ENCODE measurements at regions not wholly inside any gene's neighbourhood (a gene's known extent, or its start where the extent isn't known, plus 50 kb on each side); places are given as distances from the start of the nearest gene placed in this dataset.

- TF ChIP-seq, protein P1, sequence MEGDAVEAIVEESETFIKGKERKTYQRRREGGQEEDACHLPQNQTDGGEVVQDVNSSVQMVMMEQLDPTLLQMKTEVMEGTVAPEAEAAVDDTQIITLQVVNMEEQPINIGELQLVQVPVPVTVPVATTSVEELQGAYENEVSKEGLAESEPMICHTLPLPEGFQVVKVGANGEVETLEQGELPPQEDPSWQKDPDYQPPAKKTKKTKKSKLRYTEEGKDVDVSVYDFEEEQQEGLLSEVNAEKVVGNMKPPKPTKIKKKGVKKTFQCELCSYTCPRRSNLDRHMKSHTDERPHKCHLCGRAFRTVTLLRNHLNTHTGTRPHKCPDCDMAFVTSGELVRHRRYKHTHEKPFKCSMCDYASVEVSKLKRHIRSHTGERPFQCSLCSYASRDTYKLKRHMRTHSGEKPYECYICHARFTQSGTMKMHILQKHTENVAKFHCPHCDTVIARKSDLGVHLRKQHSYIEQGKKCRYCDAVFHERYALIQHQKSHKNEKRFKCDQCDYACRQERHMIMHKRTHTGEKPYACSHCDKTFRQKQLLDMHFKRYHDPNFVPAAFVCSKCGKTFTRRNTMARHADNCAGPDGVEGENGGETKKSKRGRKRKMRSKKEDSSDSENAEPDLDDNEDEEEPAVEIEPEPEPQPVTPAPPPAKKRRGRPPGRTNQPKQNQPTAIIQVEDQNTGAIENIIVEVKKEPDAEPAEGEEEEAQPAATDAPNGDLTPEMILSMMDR (IDR thresholded peaks at IDR 0.05; ENCODE audit: borderline replicate concordance, control extremely low read depth, extremely low read depth, insufficient read depth, missing control alignments), result no peak
- in situ Hi-C loops (cut with MboI; ENCODE audit: low sequenced_read_pairs, unreplicated experiment), result no loop called here
Measured at GRCh38 chr12:61422786-61423185, 837.4 kb upstream of the USP15 start.

GRCh38 chr12:61452076-61452475 lies 808.1 kb upstream of the USP15 start:
- in situ Hi-C loops (cut with MboI; ENCODE audit: low sequenced_read_pairs, unreplicated experiment), result no loop called here
- TF ChIP-seq, protein P1 (IDR thresholded peaks at IDR 0.05; ENCODE audit: borderline replicate concordance, control extremely low read depth, extremely low read depth, insufficient read depth, missing control alignments), result no peak
- no peak for DNase-seq (ENCODE audit: low spot score)

More at GRCh38 chr12:61422786-61423185, 837.4 kb upstream of the USP15 start:
- DNase-seq (ENCODE audit: low spot score), result no peak

- DNase-seq (ENCODE audit: low spot score), result no peak
- in situ Hi-C loops (cut with MboI; ENCODE audit: low sequenced_read_pairs, unreplicated experiment), result no loop called here
- TF ChIP-seq, protein P1 (IDR thresholded peaks at IDR 0.05; ENCODE audit: borderline replicate concordance, control extremely low read depth, extremely low read depth, insufficient read depth, missing control alignments), result no peak
Measured at GRCh38 chr12:61487728-61488127, 772.5 kb upstream of the USP15 start.

DNA sequence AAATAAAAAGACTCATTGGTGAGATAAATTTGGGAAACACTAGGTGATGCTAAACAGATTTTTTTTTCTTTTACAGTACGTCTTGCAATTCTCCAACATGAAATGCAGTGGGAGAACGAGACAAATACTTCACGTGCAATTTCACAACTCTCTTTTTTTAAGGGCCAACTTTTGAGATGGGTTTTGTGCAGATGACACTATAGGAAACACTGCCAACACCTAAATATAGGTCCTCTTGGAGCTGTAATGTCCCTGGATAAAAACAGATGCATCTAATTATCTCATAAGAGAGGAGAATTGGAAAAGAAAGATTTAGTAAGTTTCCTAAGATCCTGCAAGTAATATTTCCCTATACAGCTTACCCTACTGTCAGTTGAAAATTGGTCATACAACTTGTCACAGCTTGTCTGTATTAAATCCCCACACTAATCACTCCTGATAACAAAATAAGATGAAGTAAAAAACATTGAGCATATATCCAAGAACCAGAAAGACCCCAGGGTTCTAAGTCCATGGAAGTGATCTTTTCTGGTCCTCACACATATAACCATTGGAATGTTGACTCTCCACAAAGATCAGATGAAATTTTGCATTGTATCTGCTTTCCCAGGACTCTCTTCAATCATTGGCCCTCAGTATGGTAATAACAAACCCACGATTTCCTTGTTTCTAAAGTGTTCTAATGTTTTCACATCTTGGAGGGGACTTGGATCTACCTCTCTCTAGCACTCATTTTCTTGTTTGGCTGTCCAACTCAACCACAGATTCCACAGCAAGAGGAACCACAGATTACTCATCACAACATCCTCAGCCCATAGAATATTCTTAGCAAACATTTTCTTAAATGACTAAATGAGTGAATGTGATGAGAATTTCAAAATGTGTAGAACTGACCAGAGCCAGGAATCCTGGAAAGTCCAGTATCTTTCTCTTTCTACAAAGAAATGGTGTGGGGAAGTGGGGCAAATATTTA lies 769.4 kb upstream of the USP15 start:
- in situ Hi-C loops (cut with MboI; ENCODE audit: low sequenced_read_pairs, unreplicated experiment), result no loop called here
- TF ChIP-seq, protein P1 (IDR thresholded peaks at IDR 0.05; ENCODE audit: borderline replicate concordance, control extremely low read depth, extremely low read depth, insufficient read depth, missing control alignments), result no peak
- no peak for DNase-seq (ENCODE audit: low spot score)

DNA sequence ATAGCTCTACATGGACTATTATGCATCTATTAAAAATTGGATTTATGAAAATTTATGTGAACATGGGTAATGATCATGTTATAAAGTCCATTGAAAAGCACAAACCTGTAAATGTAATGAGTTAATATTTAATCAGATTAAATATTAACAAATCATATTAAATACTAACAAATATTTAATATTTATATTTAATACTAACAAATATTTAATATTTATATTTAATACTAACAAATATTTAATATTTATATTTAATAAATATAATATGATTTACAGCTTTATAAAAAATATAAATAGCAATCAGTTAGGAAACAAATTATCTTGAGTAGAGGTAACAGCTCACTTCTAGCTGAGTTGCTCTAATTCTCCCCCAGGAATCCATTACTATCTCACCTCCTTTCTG lies 758.0 kb upstream of the USP15 start:
- in situ Hi-C loops (cut with MboI; ENCODE audit: low sequenced_read_pairs, unreplicated experiment), result no loop called here
- no peak for DNase-seq (ENCODE audit: low spot score)
- TF ChIP-seq, protein P1 (IDR thresholded peaks at IDR 0.05; ENCODE audit: borderline replicate concordance, control extremely low read depth, extremely low read depth, insufficient read depth, missing control alignments), result no peak

GRCh38 chr12:61504396-61505080 lies 755.7 kb upstream of the USP15 start:
- TF ChIP-seq, protein P1 (IDR thresholded peaks at IDR 0.05; ENCODE audit: borderline replicate concordance, control extremely low read depth, extremely low read depth, insufficient read depth, missing control alignments), result no peak
- in situ Hi-C loops (cut with MboI; ENCODE audit: low sequenced_read_pairs, unreplicated experiment), result no loop called here

More at GRCh38 chr12:61504396-61505080, 755.7 kb upstream of the USP15 start:
- no peak for DNase-seq (ENCODE audit: low spot score)

All from GM13976 (cell line).